Progenitor cell of endocrine pancreas (in vitro differentiated cells): ENCODE measurements at regions not wholly inside any gene's neighbourhood (a gene's known extent, or its start where the extent isn't known, plus 50 kb on each side); places are given as distances from the start of the nearest gene placed in this dataset.

ENCODE experiments used
- DNase-seq: peaks from one replicate; pipeline ENCODE4 v3.0.0; 2021; ENCODE audit warnings: low spot score; ENCODE audit not compliant: unreplicated experiment
- H3K27ac Mint-ChIP-seq: 2 replicates; pipeline ENCODE4 v1.8.0; 2021; ENCODE audit warnings: mild to moderate bottlenecking, moderate library complexity, mixed read lengths
- H3K27me3 Mint-ChIP-seq: 2 replicates; pipeline ENCODE4 v1.8.0; 2021; ENCODE audit warnings: mixed read lengths
- H3K36me3 Mint-ChIP-seq: 2 replicates; pipeline ENCODE4 v1.8.0; 2022; ENCODE audit warnings: mixed read lengths; ENCODE audit not compliant: insufficient read depth
- H3K4me1 Mint-ChIP-seq: 2 replicates; pipeline ENCODE4 v1.8.0; 2021; ENCODE audit warnings: low read depth, mixed read lengths
- H3K4me3 Mint-ChIP-seq: 2 replicates; pipeline ENCODE4 v1.8.0; 2021; ENCODE audit warnings: low read depth, mild to moderate bottlenecking, moderate library complexity, mixed read lengths
- H3K9me3 Mint-ChIP-seq: 2 replicates; pipeline ENCODE4 v1.8.0; 2021; ENCODE audit warnings: low read depth, mixed read lengths
- CTCF ChIP-seq: fragments of 200-600 bp; sonication (generic); IDR thresholded peaks from one replicate; pipeline ENCODE4 v1.5.0; 2021; ENCODE audit warnings: antibody characterized with exemption, mild to moderate bottlenecking; ENCODE audit not compliant: unreplicated experiment

GRCh38 chr13:26816881-26817280, 56.3 kb upstream of the GPR12 start:
- H3K27me3 Mint-ChIP-seq: peaks cover 14% of the 10 kb centered on the region

GRCh38 chr13:26813980-26814348, 53.4 kb upstream of the GPR12 start:
- Mint-ChIP-seq H3K4me3 (no peak overlapping the region), H3K27me3 (peaks cover 19% of the 10 kb centered on the region), H3K9me3 (no peaks in the 10 kb centered on the region), H3K27ac (no peak overlapping the region), H3K36me3 (no peaks in the 10 kb centered on the region), H3K4me1 (peaks cover 11% of the 10 kb centered on the region)
- TF ChIP-seq CTCF: no peak
- DNase-seq: no peak

More at GRCh38 chr13:26816881-26817280, 56.3 kb upstream of the GPR12 start:
- H3K36me3 Mint-ChIP-seq: no peaks in the 10 kb centered on the region
- peaks cover 5% of the 10 kb centered on the region for H3K4me1 Mint-ChIP-seq
- no peak overlapping the region for H3K27ac Mint-ChIP-seq
- H3K9me3 Mint-ChIP-seq: no peaks in the 10 kb centered on the region
- DNase-seq: no peak
- no peak overlapping the region for H3K4me3 Mint-ChIP-seq
- TF ChIP-seq CTCF: no peak

- no peaks in the 10 kb centered on the region for H3K9me3 Mint-ChIP-seq
- TF ChIP-seq CTCF: no peak
- no peak overlapping the region for H3K27ac Mint-ChIP-seq
- no peak overlapping the region for H3K4me3 Mint-ChIP-seq
- peaks cover 19% of the 10 kb centered on the region for H3K27me3 Mint-ChIP-seq
- DNase-seq: no peak
- H3K4me1 Mint-ChIP-seq: peaks cover 11% of the 10 kb centered on the region
- H3K36me3 Mint-ChIP-seq: no peaks in the 10 kb centered on the region
Measured at GRCh38 chr13:26813321-26813979, 52.9 kb upstream of the GPR12 start.

GRCh38 chr13:26811581-26811980, 51.0 kb upstream of the GPR12 start:
- no peak for TF ChIP-seq CTCF
- DNase-seq: no peak
- H3K9me3 Mint-ChIP-seq: peaks cover 5% of the 10 kb centered on the region
- H3K4me1 Mint-ChIP-seq: peaks cover 11% of the 10 kb centered on the region
- H3K4me3 Mint-ChIP-seq: no peak overlapping the region
- H3K27me3 Mint-ChIP-seq: peaks cover 17% of the 10 kb centered on the region
- H3K36me3 Mint-ChIP-seq: no peaks in the 10 kb centered on the region
- H3K27ac Mint-ChIP-seq: no peak overlapping the region
